Lung microvascular endothelial cell (primary cell): ENCODE measurements at regions not wholly inside any gene's neighbourhood (a gene's known extent, or its start where the extent isn't known, plus 50 kb on each side); places are given as distances from the start of the nearest gene placed in this dataset.
"Not testable (repeated sequence)": the region's sequence is repeated elsewhere in the genome, so short reads cannot be mapped to it uniquely, and the experiment has no call there.

Source experiments
- DNase-seq, 2 donors: peaks; one replicate each; pipeline versions ENCODE4 v3.0.0 to v3.0.0-alpha.2; 2010; ENCODE audit warnings: low read depth in 2 of 2

DNA sequence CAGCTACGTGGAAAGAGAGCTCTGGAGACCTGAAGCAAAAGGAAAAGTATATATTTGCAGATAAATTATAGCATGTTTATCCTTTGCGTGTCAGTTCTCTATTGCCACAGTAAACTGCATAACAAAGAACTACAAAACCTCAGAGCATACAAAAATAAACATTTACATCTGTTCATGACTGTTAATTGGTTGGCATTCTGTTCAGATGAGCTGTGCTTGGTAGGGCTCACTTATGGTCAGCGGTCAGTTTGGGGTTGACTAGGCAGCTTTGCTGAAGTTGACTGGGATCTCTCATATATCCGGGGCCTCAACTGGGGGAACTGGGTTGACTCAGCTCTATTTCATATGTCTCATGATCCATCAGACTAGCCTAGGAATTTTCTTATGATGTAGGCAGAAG is 257.7 kb downstream of the TLE1 start:
- DNase-seq: peak in 1 of 2 donors; percentile 84

DNA sequence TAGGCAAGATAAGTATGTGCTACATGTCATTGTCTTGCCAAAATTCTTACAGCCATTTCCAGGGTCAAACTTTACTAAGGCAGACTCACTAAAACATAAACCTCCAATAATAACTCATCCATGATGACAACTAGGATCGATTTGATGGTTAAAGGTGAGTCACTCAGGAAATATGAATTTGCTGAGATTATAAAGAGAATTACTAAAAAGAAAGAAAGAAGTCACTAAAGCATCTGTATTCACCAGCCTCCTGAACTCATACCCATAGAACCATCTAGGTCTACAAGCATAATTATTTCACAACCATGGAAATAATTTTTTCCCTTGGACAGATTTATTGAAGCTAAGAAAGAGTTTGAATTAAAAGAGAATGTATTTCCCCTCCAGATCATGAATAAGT is 258.6 kb downstream of the TLE1 start:
- DNase-seq: peak in 1 of 2 donors; percentile 22

DNA sequence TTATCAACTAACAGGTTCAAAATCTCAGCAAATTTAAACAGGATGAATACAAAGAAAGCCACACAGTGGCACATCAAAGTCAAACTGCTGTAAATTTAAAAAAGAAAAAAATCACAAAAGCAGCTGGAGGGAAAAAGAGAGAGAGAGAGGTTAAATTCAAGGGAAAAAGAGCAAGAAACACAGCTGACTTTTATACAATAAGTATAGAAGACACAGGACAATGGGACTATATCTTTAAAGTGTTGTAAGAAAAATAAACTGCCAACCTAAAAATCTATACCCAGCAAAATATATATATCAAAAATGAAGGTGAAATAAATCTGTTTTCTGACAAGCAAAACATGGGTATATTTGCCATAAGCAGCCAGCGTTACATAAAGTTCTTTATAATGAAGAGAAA is 261.5 kb downstream of the TLE1 start:
- DNase-seq: no peak

DNA sequence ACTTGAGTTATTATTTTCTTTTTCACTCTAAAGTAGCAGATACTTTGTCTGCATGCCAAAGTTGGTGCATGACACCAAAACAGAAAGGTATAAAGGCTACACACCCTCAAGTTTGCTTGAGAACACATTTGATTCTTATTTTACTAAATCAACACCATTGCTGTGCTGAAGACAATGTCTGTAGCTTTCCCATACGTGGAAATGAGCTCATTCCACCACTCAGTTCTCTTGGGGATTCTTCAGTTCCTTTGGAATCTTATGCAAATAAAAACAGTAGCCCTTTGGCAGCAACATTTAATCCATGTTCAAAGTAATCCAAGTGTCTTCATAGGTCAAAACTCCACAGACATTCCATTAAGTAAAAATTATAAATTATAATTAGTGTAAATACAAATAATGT is 264.9 kb downstream of the TLE1 start:
- no peak for DNase-seq

DNA sequence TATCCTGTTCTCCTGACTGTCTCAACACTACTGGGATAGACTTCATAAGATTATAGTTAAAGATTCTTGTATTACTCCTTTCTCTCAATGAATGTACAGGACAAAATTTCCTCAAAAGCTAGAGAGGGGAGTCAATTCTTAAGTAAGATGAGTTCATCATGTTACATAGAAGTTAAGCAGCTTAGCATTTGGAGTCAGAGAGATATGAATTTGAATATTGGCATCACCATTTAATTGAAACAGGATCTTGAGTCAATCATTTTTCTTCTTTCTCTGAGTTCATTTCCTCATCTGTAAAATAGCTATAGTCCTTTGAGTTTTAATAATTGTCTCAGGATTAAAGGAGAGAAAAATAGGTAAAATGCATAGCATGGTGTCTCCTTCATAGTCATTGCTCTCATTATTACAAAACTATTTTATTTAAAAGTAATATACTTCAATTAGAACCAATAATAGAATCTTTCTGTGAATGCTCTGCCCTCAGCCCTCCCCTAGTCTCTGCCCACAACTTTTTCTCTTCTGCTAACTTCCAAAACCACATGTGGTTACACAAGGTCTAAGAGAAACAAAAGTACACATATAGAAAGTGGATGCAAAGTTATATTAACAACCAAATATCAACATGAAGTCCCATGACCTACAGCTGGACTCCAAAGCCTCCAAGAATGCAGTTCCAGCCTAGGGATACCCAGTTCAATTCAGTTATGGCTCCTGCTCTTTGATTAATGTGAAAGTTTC is 265.6 kb downstream of the TLE1 start:
- DNase-seq: no peak

DNA sequence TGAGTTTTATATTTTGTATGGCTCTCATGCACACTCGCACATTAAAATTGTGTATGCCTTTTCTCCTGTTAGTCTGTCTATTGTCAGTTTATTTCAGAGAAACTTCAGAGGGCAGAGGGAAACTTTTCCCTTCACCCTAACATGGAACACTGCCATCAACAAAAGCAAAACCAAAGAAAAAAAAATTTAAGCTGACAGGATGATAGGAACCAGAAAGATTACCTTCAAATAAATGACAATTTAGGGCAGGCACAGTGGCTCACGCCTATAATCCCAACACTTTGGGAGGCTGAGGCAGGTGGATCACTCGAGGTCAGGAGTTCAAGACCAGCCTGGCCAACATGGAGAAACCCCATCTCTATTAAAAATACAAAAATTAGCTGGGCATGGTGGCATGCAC is 268.3 kb downstream of the TLE1 start:
- not testable (repeated sequence) for DNase-seq

DNA sequence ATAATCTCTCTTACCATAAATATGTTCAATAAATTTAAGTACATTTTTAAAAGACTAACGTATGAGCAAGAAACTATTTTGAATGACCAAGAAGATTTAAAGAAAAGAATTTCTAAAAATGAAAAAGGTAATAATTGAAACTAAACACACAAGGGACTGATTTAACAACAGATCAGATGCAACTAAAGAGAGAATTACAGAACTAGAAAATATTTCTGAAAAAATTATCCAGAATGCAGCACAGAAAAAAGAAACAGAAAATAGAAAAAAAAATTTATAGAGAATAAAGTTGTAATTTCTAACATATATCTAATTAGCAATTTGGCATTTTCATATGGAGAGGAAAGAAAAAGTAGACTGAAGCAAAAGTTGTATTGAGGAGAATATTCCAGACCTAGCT is 269.3 kb downstream of the TLE1 start:
- DNase-seq: no peak

DNA sequence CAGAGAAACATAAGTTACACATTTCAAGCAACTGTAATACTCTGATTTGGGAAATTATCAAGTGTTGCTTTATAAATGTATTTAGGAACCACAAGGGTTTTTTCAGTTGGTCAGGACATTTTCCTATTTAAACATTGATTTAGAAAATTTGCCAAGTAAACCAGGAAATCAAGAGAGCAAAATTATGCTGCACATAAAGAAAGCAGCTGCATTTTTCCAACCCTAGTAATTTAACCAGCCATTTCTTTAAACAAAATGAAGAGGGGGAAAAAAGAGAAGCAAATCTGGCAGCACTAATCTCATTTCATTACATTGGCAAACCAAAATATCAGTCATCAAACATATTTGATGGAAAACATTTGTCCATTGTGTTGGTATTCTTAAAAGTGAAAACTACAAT is 271.4 kb downstream of the TLE1 start:
- DNase-seq: peak in 1 of 2 donors; percentile 56

DNA sequence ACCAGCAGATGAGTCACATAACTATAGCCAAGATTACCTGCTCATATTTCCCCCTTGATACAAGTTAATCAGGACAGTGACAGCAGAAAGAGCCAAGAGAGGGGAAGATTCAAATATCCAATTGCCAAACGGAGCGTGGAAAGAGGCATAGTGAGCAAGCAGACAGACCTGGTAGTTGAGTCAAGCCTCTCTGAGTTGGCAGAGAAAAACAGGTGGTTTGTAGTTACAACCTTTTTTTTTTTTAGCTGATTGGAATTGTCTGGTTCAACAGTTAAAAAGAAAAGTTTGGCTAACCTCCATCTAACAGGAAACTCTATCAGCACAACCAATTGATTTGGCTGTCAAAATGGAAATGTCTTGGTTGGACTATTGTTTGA is 272.1 kb downstream of the TLE1 start:
- DNase-seq: peak in 1 of 2 donors; percentile 68

DNA sequence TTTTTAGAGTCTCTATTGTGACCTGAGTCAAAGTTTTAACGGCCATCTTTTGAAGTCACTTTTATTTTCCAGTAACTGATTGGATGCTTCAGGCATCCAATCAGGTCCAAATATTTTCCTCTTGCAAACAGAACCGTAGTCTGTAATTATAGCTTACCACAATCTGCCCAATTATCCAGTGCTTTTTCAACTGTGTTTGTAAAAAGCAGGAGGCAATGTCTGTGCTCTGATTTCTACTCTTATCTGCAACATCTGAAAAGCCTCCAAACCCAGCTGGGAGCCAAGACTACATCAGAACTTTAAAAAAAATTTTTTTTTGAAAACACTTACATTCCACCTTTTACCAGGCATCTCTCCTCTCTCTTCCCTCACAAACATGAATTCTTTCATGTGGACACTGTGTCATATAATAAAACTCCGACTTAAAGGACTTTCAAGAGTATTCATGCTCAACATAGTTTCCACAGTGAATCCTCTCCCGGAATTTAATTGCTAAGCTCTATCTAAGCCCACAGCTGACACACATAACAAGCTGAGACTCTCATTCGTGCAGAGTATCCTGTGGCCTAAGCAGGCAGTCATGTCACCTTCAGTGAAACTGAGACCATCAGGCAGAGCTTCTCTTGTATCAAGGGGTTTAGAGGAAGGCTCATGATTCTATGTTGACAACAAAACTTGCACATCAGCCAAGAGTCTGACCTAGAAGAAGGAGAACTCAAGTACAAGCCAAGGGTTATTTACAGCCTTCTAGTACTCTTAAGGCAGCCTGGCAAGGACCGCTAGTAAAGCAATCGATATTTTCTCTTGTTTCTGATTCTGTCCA is 272.7 kb downstream of the TLE1 start:
- peak in 1 of 2 donors; percentile 19 for DNase-seq

DNA sequence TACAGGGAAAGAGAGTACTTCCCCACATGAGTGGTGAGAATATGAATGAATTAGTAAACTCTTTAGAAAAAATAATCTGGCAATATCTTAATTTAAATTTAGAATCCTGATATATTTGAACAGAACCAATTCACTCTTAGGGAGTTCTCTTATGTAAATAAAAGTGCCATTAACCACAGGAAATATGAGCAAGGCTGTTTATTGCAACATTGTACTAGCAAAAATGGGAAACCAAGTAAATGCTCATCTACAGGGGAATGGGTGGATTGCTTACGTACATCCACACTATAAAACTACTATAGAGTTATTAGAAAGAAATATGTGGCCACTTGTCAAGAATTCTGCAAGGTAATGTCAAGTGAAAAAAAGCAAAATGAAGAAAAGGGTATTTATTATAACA is 274.5 kb downstream of the TLE1 start:
- DNase-seq: peak in 1 of 2 donors; percentile 14

DNA sequence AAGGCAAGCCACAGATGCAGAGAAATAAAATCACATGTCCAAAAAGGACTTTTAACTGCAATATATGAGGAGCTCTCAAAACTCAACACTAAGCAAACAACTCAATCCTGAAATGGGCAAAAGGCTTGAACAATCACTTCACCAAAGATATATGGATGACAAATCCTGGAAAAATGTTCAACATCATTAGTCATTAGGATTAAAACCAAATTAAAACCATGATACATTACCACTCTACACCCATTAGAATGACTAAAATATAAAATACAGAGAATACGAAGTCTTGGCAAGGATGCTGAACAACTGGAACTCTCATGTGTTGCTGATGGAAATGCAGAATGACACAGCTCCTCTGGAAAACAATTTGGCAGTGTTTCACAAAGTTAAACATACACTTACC is 277.4 kb downstream of the TLE1 start:
- DNase-seq: no peak

DNA sequence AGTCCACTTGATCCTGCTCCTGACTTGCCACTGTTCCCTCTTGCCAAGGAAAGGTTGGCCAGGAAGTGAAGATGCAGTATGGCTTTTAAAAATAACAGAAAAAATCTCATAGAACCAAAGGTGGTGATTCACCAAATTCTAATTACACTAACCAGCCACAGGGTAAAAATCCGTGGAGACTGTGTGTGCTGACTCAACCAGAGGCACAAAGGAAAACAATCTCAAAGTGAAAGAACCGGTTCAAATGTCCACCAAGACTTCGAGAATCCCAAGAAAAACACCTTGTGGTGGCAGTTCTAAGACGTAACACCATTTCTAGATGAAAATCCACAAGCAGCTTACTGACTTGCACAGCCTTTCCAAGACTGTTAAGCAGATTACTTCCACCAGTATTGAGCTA is 279.1 kb downstream of the TLE1 start:
- peak in 1 of 2 donors; percentile 65 for DNase-seq

DNA sequence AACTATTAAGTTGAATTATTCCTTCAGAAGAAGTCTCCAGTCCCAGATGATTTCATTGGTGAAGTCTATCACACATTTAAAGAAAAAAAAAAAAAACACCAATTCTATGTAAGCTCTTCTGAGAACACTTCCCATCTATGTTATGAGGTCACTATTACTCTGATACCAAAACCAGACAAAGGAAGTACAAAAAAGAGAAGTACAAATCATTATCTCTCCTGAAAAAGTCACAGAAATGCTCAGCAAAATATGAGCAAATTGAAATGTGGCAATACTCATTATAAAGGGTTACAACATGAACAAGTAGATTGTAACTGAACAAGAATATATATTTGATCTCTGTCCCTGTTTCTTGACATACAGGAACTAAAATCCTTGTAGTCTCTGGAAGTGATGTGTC is 280.4 kb downstream of the TLE1 start:
- no peak for DNase-seq

DNA sequence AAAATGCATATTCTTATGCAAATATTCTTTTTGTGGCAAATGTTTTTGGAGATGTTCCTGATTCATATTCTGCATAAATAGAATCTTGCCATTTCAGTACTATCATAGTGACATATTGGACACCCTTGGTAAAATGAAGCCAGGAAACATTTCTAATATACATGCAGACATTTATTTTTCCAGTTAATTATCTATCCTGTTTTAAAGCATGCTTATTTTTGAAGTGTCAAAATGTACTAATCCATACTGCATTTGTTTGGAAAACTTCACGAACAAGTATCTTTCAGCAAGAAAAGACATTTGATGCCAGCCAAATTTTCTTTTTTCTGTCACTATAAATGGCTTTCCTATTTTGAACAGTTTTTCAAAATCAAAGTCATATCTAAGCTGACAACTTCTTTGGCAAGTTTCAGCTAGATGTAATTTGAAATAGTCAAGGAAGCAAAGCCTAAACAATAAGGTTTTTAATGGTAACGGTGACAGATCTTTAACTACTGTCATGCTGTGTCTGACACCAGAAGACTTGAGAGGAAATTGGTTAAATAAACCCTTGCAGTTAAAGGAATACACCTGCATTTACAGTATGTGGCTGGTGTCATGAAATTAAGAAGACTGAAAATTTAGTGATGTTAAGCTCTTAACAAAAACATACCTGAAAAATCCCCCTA is 284.3 kb downstream of the TLE1 start:
- no peak for DNase-seq

DNA sequence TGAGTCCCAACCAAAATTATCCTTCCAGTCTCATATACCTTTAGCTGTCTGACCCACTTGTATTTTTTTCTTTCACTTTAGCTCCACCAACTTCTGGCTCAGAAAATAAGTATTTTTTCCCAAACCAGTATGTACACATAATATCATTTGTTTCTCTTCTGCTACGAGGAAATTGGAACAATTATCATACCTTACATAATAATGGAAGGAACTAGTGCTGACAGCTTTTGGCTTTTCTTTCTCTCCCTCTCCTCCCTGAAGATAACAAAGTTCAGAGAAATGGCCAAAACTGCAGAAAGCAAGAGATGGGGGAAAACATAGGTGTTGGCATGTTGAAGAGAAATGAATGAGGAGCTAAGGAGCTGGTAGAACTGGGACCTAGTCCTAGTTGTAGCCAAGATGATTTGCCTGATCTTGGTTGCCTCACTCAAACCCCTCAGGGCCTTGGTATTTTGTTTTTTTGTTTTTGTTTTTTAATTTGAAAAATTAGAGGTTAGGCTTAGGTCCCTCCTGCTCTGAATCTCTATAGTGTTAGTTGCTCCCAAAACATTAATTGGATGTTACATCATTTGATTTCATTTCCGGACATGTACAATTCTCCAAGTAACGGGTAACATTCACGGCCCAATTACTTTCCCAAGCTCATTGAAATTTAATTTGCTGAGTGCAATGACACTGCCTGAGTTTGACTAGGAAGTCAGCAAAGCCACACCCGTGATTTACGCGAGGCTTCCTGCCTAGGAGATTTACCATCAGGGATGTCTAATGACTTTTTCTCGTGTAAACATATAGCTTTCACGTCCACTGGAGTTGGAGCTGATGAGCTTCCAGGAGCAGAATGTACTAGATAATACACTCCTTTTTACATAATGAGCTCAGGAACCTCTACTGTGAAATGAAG is 291.6 kb downstream of the TLE1 start:
- DNase-seq: no peak

DNA sequence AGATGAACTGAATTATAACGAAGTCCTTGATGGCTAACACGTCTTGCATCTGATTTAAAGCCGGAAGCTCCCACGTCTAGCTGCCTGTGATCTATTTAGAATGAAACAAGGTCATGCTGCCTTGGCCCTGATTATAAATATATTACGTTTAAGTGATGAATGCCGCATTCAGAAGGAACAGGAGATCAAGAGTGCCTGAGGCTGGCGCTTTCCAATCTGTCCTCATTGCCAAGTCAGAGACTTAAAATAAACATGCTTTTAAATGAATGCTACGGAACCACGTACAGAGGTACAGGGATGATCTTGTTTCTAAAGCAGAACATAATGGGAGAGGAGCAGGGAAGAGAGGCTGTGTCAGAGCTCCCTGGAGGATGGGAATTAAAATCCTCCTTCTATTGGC is 292.8 kb downstream of the TLE1 start:
- DNase-seq: peak in 1 of 2 donors; percentile 45

DNA sequence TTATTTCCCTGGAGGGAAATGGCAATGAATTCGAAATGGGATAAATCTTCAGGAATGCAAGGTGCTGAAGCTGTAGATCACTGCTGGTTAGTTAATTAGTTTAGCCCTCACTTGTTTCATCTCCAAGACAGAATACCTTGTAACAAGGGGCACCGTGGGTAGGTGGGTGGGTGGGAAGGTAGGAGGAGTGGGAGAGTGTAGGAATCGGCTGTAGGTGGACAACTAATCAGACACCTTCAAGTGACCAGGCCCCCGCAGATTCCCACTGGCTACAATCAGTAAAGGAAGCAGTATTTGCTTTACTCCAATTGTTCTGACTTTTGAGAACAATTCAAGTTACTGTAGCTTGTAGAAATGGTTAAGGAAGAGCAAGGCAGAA is 293.7 kb downstream of the TLE1 start:
- DNase-seq: no peak

DNA sequence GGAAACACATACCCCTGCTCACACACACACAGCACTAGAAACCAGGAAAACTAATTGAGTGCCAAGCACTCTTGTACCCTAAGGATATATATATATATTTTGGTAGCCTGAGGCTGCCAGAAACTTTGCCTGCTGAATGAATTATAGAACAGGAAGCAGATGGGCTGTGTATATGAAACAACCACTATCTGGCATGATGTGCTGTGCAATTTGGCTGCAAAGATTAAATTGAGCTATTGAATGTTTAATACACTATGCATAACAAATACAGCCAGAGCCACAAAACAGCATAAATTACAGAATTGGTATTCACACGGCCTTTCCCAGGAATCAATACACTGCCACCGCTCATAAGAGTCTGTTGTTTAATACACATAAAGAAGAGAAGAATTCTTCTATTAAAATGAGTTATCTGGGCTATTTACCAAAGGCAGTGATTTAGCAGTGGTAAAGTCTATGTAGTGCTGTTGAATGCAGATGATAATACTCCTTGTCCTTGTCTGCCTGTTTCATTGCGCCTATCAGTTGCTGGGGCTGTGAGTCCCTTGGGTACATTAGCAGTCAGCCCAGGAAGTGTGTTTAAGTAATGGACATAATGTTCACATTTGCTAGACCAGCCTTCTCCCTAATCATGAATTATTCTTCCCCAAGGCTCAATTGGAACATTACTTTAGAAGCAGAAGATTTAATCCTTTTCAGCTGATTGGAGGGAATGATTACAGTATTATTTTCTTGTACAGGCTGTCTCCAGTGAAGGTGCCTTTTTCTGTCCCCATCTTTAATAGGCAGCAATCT is 294.3 kb downstream of the TLE1 start:
- peak; percentile 22 to 87 for DNase-seq

DNA sequence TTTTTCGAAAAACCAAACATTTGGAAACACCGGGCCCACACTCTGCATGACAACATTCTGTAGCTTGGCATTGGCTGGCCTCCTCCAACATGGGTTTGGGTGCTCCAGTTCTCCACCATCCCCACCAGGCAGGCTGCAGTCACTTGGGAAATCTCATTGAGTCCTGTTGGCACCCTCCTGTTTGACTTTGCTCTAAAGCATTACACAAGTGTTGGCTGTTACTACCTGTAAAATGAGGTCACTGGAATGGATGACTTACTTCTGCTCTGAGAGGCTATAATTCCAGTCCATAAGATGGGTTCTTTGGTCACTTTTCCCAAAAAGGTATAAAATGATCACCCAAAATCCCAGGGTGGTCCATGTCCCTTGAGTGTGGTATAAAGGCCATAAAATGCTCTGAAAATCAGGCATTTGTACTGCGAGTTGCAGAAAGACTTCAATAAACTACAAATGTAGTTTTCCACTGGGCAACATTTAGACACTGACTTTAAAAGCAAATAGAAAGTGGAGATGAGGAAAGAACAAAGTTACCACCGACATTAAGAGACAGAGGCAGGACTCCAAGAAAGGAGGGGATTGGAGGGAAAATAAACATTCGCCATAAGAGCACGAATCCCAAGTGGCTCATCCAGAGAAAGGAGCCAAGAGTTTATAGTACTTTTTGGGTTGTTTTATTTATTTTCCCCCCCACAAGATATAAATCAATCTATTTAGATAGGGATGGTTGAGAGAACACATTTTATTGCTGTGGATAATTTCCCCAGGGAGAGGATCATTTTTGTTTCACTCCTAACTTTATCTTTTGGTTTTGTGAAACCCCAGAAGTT is 295.1 kb downstream of the TLE1 start:
- DNase-seq: no peak
